Gastrocnemius medialis (tissue), 4 donors: ENCODE measurements at regions not wholly inside any gene's neighbourhood (a gene's known extent, or its start where the extent isn't known, plus 50 kb on each side); places are given as distances from the start of the nearest gene placed in this dataset.

ENCODE experiments used
- ATAC-seq, 2 donors: fragments of 150-250 bp; one replicate each; pipeline ENCODE4 v1.9.1; 2016
- DNase-seq, 2 donors: peaks; one replicate each; pipeline ENCODE4 v3.0.0-alpha.2; 2019
- H3K27ac ChIP-seq, 4 donors: fragments of 200-600 bp; sonication (generic); 1 replicate in 1 of 4; 2 replicates in 3 of 4; pipeline ENCODE4 v1.5.1; 2016 to 2018; ENCODE audit warnings: mild to moderate bottlenecking in 2 of 4, moderate library complexity in 1 of 4
- H3K27me3 ChIP-seq, 3 donors: fragments of 200-600 bp; sonication (generic) in 2 of 3; 1 replicate in 1 of 3; 2 replicates in 2 of 3; pipeline versions ENCODE4 v1.5.1 to v1.6.0; 2016 to 2019; ENCODE audit warnings: mild to moderate bottlenecking in 1 of 3, moderate library complexity in 1 of 3
- H3K36me3 ChIP-seq, 2 donors: fragments of 200-600 bp; sonication (generic) in 1 of 2; one replicate each; pipeline ENCODE4 v1.5.1; 2017 to 2018
- H3K4me1 ChIP-seq, 2 donors: fragments of 200-600 bp; sonication (generic) in 1 of 2; one replicate each; pipeline ENCODE4 v1.5.1; 2016 to 2017; ENCODE audit warnings: mild to moderate bottlenecking in 2 of 2
- H3K4me3 ChIP-seq, 4 donors: fragments of 200-600 bp; sonication (generic) in 3 of 4; 1 replicate in 1 of 4; 2 replicates in 3 of 4; pipeline ENCODE4 v1.5.1; 2016 to 2019; ENCODE audit warnings: mild to moderate bottlenecking in 2 of 4
- H3K9me3 ChIP-seq, 3 donors: fragments of 200-600 bp; sonication (generic) in 2 of 3; 1 replicate in 1 of 3; 2 replicates in 2 of 3; pipeline ENCODE4 v1.5.1; 2016 to 2019
- CTCF ChIP-seq, 5 experiments: fragments of 450-650 bp in 3 of 5; fragments of 200-600 bp in 2 of 5; sonication (generic) in 2 of 5; IDR thresholded peaks in 4 of 5; conservative IDR thresholded peaks in 1 of 5; 1 replicate in 4 of 5; 2 replicates in 1 of 5; pipeline ENCODE4 v1.5.1; 2016 to 2019; ENCODE audit warnings: antibody characterized with exemption in 5 of 5, mild to moderate bottlenecking in 3 of 5, moderate library complexity in 3 of 5
- POLR2A ChIP-seq, 2 donors: fragments of 450-650 bp; IDR thresholded peaks; one replicate each; pipeline ENCODE4 v1.6.1; 2017; ENCODE audit warnings: antibody characterized with exemption in 2 of 2, mild to moderate bottlenecking in 2 of 2, moderate library complexity in 2 of 2
- in situ Hi-C, 4 donors: fragments of 200-750 bp; cut with MboI; loops; one replicate each; pipeline versions ENCODE4 v1.15.0 to v1.8.0; 2017; ENCODE audit warnings: low sequenced_read_pairs in 4 of 4
- intact Hi-C: fragments of 100-400 bp; cut with DNase I; formaldehyde crosslinking; loops from one replicate; pipeline ENCODE4 v1.15.1; 2023; ENCODE audit warnings: low total_unique reads

GRCh38 chr13:27338207-27338606 lies 67.6 kb downstream of the RASL11A start:
- intact Hi-C loops, result no loop called here
- ATAC-seq (no peak), DNase-seq (no peak)
- H3K4me1 ChIP-seq, result no peaks in the 10 kb centered on the region
- no peak overlapping the region for H3K27ac ChIP-seq
- TF ChIP-seq CTCF (IDR thresholded peaks at IDR 0.05 in 4 of 5, conservative IDR thresholded peaks at IDR 0.05 in 1 of 5) (no peak), POLR2A (IDR thresholded peaks at IDR 0.05) (no peak)
- no peaks in the 10 kb centered on the region for H3K9me3 ChIP-seq
- H3K27me3 ChIP-seq, result peaks cover 0 to 3% (median 0%) of the 10 kb centered on the region in 3 donors
- no peaks in the 10 kb centered on the region for H3K36me3 ChIP-seq
- no peak overlapping the region for H3K4me3 ChIP-seq
- in situ Hi-C loops, result no loop called here

DNA sequence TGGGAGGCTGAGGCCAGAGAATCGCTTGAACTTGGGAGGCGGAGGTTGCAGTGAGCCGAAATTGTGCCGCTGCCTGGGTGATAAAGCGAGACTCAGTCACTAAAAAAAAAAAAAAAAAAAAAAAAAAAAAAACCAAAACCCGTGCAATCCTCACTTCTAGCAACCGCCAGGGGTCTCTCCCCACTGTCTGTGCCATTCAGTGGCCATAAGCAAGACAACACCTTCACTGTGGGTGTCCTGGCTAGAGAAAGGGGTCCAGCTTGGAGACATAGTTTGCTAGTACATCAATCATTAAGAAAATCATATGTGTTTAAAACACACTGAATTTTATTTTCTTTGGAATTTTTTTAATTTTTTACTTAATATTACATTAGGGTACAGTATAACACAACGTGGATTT lies 68.2 kb downstream of the RASL11A start:
- no peak for DNase-seq
- Histone ChIP-seq H3K4me3 (no peak overlapping the region), H3K27ac (no peak overlapping the region), H3K27me3 (peaks cover 0 to 3% (median 0%) of the 10 kb centered on the region in 3 donors), H3K9me3 (no peaks in the 10 kb centered on the region), H3K36me3 (no peaks in the 10 kb centered on the region), H3K4me1 (no peaks in the 10 kb centered on the region)
- intact Hi-C loops (no loop called here), in situ Hi-C loops (no loop called here)
- TF ChIP-seq CTCF (IDR thresholded peaks at IDR 0.05 in 4 of 5, conservative IDR thresholded peaks at IDR 0.05 in 1 of 5) (no peak), POLR2A (IDR thresholded peaks at IDR 0.05) (no peak)
- no peak for ATAC-seq

GRCh38 chr13:27339299-27339698 lies 68.7 kb downstream of the RASL11A start:
- intact Hi-C loops (no loop called here), in situ Hi-C loops (no loop called here)
- no peak for TF ChIP-seq CTCF (IDR thresholded peaks at IDR 0.05 in 4 of 5, conservative IDR thresholded peaks at IDR 0.05 in 1 of 5)
- no peak for TF ChIP-seq POLR2A (IDR thresholded peaks at IDR 0.05)
- no peak overlapping the region for H3K4me3 ChIP-seq
- no peak for ATAC-seq
- H3K27me3 ChIP-seq, result peaks cover 0 to 3% (median 0%) of the 10 kb centered on the region in 3 donors
- no peaks in the 10 kb centered on the region for H3K36me3 ChIP-seq
- H3K4me1 ChIP-seq, result no peaks in the 10 kb centered on the region
- DNase-seq, result no peak
- H3K27ac ChIP-seq, result no peak overlapping the region
- H3K9me3 ChIP-seq, result no peaks in the 10 kb centered on the region

DNA sequence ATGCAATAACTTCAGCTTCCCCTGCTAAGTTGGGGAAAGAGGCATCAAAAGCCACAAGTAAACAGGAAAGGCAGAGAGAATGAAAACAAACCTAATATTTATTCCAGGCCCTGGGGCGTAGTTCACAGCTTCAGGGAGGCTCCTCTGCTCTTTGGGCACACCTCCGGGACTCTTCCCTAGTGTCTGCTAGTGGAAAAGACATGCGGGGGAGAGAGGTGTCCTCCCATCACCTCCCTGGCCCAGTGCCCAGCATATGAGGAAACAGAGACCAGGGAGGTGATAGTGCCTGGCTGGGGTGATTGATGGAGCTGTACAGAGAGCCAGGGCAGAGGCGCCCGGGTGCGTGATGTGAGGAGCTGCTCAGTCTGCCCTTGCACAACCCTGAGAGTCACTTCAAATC lies 71.0 kb downstream of the RASL11A start:
- H3K4me1 ChIP-seq, result no peaks in the 10 kb centered on the region
- no peak for ATAC-seq
- TF ChIP-seq POLR2A (IDR thresholded peaks at IDR 0.05) (no peak), CTCF (IDR thresholded peaks at IDR 0.05 in 4 of 5, conservative IDR thresholded peaks at IDR 0.05 in 1 of 5) (no peak)
- no peak for DNase-seq
- peaks cover 0 to 3% (median 0%) of the 10 kb centered on the region in 3 donors for H3K27me3 ChIP-seq
- H3K36me3 ChIP-seq, result no peaks in the 10 kb centered on the region
- no peak overlapping the region for H3K4me3 ChIP-seq
- H3K27ac ChIP-seq, result no peak overlapping the region
- intact Hi-C loops (no loop called here), in situ Hi-C loops (no loop called here)
- no peaks in the 10 kb centered on the region for H3K9me3 ChIP-seq

DNA sequence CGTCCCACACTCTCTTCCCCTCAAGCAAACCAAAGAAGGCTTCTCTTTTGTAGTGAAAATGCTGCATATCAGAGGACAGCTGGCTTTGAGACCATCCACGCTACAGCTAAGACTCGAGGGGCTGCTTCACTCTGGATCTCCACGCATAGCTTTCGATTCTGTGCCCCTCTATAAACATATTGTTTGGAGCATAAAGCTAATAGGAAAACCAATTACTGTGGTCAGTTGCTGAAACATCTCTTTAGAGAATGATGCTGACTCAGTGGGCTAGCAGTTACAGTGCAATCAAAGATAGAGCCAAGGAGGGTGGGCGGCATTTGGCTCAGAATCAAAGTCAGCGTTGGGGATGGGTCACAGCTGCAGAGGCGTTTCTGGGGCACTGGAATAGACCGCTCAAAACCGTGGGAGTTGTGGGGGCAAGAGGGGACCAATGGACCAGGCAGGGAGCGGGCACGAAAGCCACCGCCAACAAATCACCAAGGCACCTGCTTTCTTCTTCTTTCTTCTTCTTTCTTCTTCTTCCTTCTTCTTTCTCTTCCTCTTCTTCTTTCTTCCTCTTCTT lies 76.7 kb downstream of the RASL11A start:
- in situ Hi-C loops, result no loop called here

More for the DNA sequence above, 76.7 kb downstream of the RASL11A start:
- ATAC-seq (no peak), DNase-seq (no peak)
- no peak for TF ChIP-seq CTCF (IDR thresholded peaks at IDR 0.05 in 4 of 5, conservative IDR thresholded peaks at IDR 0.05 in 1 of 5)
- no peak for TF ChIP-seq POLR2A (IDR thresholded peaks at IDR 0.05)
- Histone ChIP-seq H3K4me1 (no peaks in the 10 kb centered on the region), H3K27ac (no peak overlapping the region), H3K4me3 (no peak overlapping the region), H3K36me3 (no peaks in the 10 kb centered on the region), H3K9me3 (no peaks in the 10 kb centered on the region), H3K27me3 (peaks cover 0 to 3% (median 0%) of the 10 kb centered on the region in 3 donors)
- intact Hi-C loops, result no loop called here
